Pancreas (tissue), 10 donors: ENCODE measurements at regions not wholly inside any gene's neighbourhood (a gene's known extent, or its start where the extent isn't known, plus 50 kb on each side); places are given as distances from the start of the nearest gene placed in this dataset.

ENCODE experiments used
- ATAC-seq, 4 donors: fragments of 200-7000 bp; cut with Tn5 transposase; one replicate each; pipeline versions ENCODE4 v1.8.0 to v1.9.1; 2020; ENCODE audit warnings: mild to moderate bottlenecking in 4 of 4, moderate library complexity in 4 of 4
- DNase-seq, 6 donors: peaks; one replicate each; pipeline ENCODE4 v3.0.0-alpha.2; 2020
- FAIRE-seq: peaks from 2 replicates; lab custom pipeline; 2012; peaks lifted over from hg19 to GRCh38; lab: Jason Lieb, UNC
- H3K27ac ChIP-seq, 4 donors: fragments of 200-600 bp; sonication (generic); 1 replicate in 3 of 4; 2 replicates in 1 of 4; pipeline versions ENCODE4 v1.5.0 to v1.8.0; 2020
- H3K27me3 ChIP-seq, 4 donors: fragments of 200-600 bp; one replicate each; pipeline ENCODE4 v1.8.0; 2021
- H3K36me3 ChIP-seq, 3 donors: fragments of 200-600 bp; sonication (generic) in 1 of 3; one replicate each; pipeline versions ENCODE4 v1.5.0 to v1.8.0; 2020 to 2021
- H3K4me1 ChIP-seq, 3 donors: fragments of 200-600 bp; one replicate each; pipeline ENCODE4 v1.8.0; 2021
- H3K4me3 ChIP-seq, 4 donors: fragments of 200-600 bp; sonication (generic) in 2 of 4; one replicate each; pipeline versions ENCODE4 v1.5.0 to v1.8.0; 2020 to 2021
- H3K9me3 ChIP-seq, 4 donors: fragments of 200-600 bp; one replicate each; pipeline ENCODE4 v1.8.0; 2021
- WGBS, 2 donors: extraction: QIAGEN DNeasy Blood & Tissue Kit; methylation state at CpG; one replicate each; pipeline ENCODE4 v1.1.7; 2013; 5-methylcytosine and 5-hydroxymethylcytosine counted together
- intact Hi-C, 3 donors: fragments of 100-400 bp; cut with DNase I; formaldehyde crosslinking; loops; one replicate each; pipeline versions ENCODE4 v1.11.1 to v1.14.2; 2022
- TF ChIP-seq, protein P1 (sequence below), 4 donors: fragments of 200-600 bp; sonication (generic) in 3 of 4; IDR thresholded peaks; one replicate each; pipeline versions ENCODE4 v1.5.0 to v1.8.0; 2021; ENCODE audit warnings: antibody characterized with exemption in 4 of 4
- donor health status: healthy with polysubstance abuse.
- donor health status: DM: no; HTN: no; CAD: no; lungs with moderate emphysema.
- donor health status: DM: no; HTN: no; CAD: no.
- donor health status: control.
- donor health status: control.
- donor health status: Bipolar disorder and iron deficiency.
- donor health status: DM: yes; HTN: yes; CAD: no.
- donor health status: DM: no; HTN: no; CAD: no.
- donor health status: DM: no; HTN: no; CAD: no.
- donor health status: DM: yes; HTN: yes; CAD: no.

DNA sequence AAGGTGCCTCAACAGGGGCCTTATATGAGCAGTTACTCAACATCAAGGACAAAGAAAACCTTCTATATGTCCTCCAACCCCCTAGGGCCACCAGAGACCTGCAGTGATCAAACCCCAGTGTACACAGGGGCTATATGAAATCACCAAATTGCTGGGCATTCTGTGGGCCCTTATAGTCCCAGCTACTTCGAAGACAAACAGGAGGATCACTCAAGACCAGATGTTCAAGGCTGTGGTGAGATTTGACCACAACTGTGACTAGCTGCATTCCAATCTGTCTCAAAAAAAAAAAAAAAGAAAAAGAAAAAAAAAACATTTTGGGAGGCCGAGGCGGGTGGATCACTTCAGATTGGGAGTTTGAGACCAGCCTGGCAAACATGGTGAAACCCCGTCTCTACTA lies 51.0 kb upstream of the PRB2 start:
- TF ChIP-seq, protein P1, sequence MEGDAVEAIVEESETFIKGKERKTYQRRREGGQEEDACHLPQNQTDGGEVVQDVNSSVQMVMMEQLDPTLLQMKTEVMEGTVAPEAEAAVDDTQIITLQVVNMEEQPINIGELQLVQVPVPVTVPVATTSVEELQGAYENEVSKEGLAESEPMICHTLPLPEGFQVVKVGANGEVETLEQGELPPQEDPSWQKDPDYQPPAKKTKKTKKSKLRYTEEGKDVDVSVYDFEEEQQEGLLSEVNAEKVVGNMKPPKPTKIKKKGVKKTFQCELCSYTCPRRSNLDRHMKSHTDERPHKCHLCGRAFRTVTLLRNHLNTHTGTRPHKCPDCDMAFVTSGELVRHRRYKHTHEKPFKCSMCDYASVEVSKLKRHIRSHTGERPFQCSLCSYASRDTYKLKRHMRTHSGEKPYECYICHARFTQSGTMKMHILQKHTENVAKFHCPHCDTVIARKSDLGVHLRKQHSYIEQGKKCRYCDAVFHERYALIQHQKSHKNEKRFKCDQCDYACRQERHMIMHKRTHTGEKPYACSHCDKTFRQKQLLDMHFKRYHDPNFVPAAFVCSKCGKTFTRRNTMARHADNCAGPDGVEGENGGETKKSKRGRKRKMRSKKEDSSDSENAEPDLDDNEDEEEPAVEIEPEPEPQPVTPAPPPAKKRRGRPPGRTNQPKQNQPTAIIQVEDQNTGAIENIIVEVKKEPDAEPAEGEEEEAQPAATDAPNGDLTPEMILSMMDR (IDR thresholded peaks at IDR 0.05), result no peak
- Histone ChIP-seq H3K27ac (no peak overlapping the region), H3K27me3 (no peaks in the 10 kb centered on the region), H3K9me3 (no peaks in the 10 kb centered on the region), H3K4me1 (no peaks in the 10 kb centered on the region), H3K4me3 (no peak overlapping the region), H3K36me3 (no peaks in the 10 kb centered on the region)
- FAIRE-seq (no peak), DNase-seq (no peak), ATAC-seq (no peak)
- WGBS, 2 donors, result 84 to 94% methylated on average over 4 of the region's 4 CpGs
- intact Hi-C loops, result no loop called here

DNA sequence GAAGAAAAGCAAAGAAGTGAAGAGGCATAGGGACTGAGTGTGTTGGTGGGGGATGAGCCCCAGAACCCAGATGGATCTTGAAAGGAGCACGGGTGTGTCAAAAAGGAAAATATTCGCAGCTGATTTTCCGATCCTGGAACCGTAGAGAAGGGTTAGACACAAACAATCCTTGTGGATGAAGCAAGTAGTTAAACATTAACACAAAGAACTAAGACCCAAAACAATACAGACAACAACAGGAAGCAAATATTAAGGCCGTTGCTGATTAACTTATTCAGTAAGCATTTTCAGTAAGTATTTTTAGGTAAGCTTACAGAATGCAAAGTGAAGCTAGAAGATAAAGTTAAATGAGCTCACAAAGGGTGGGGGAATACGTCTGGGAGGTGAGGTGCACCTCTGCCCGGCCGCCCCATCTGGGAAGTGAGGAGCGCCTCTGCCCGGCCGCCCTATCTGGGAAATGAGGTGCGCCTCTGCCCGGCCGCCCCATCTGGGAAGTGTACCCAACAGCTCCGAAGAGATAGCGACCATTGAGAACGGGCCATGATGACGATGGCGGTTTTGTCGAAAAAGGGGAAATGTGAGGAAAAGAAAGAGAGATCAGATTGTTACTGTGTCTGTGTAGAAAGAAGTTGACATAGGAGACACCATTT lies 62.8 kb upstream of the PRB2 start:
- intact Hi-C loops, result no loop called here
- Histone ChIP-seq H3K9me3 (no peaks in the 10 kb centered on the region), H3K4me3 (no peak overlapping the region), H3K4me1 (no peaks in the 10 kb centered on the region), H3K27ac (no peak overlapping the region), H3K36me3 (no peaks in the 10 kb centered on the region), H3K27me3 (no peaks in the 10 kb centered on the region)
- DNase-seq, result no peak
- FAIRE-seq, result no peak
- 81 to 82% methylated on average over 18 to 20 of the region's 20 CpGs for WGBS, 2 donors
- no peak for ATAC-seq
- TF ChIP-seq, protein P1 (IDR thresholded peaks at IDR 0.05), result no peak

DNA sequence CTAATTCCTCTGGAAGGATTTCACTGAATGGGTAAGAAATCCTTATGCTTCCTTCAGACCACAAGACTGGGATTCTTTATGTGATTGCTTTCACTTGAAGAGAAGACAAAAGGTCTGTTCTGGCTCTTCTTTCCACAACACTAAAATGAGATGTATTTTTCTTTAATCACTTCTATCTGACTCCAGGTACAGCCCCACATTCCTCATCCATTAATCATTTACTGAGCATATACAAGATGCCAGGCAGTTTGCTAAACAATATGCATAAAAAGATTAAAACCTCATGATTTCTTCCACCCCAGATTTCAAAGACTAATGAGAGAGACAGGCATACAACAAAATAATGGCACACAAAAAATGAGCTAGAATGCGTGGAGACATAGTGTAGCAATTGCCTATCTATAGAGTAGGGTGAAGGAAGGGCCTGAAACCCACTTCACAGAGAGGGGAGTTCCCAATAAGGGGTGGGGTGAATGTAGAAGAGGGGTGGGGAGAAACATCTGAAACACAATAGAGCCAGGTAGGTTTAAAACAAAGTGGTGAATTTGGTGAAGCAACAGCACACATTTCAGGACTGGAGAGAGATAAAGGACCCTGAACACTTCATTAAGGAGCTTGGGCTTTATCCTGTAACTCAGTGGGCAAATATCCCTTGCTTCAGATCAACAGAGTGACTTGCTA lies 65.1 kb upstream of the PRB2 start:
- Histone ChIP-seq H3K27ac (no peak overlapping the region), H3K36me3 (no peaks in the 10 kb centered on the region), H3K27me3 (no peaks in the 10 kb centered on the region), H3K4me3 (no peak overlapping the region), H3K4me1 (no peaks in the 10 kb centered on the region), H3K9me3 (no peaks in the 10 kb centered on the region)
- WGBS, 2 donors, result 71 to 79% methylated on average over 1 of the region's 1 CpG
- intact Hi-C loops, result no loop called here
- FAIRE-seq, result no peak
- no peak for DNase-seq
- TF ChIP-seq, protein P1 (IDR thresholded peaks at IDR 0.05), result no peak
- no peak for ATAC-seq

DNA sequence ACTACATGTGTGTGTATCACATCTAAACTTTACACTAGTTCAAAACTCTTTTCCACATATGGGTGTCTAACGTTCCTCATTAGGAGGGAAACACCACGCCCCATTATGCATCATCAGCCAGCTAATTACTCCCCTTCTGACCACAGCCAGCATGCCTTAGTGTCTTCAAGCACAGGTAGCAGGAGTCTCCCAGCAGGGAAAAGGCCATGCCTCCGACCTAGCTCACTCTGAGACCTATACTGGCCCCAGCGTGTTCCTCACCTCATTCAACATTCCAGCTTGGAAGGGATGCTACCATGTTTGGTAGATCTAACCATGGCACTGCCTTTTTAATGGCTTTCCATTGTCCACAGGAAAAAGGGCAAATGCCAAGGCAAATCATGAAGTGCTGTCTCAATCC lies 66.1 kb upstream of the PRB2 start:
- intact Hi-C loops, result no loop called here
- TF ChIP-seq, protein P1 (IDR thresholded peaks at IDR 0.05), result no peak
- FAIRE-seq (no peak), DNase-seq (no peak), ATAC-seq (no peak)
- H3K4me3 ChIP-seq, result no peak overlapping the region
- H3K4me1 ChIP-seq, result no peaks in the 10 kb centered on the region
- H3K9me3 ChIP-seq, result no peaks in the 10 kb centered on the region
- H3K27ac ChIP-seq, result no peak overlapping the region
- no peaks in the 10 kb centered on the region for H3K27me3 ChIP-seq
- WGBS, 2 donors, result 67 to 68% methylated on average over 4 of the region's 4 CpGs
- H3K36me3 ChIP-seq, result no peaks in the 10 kb centered on the region

DNA sequence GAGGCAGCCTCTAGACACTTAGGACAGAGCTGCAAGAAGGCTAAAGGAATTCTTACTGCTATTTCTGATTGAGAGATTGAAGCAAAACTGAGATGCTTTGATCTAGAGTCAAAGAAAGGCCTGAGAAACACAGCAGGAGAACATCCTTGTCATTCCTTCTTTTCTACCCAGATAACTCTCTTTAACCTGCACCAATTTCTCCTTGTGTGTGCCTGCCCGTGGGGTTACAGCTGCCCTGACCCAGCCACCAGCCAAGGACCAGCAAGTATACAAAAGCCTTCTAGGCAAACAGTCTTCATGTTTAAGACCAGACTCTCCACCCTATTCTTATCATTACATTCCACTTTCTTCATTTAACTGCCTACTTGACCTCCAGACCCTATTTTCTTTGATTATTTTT lies 81.7 kb upstream of the PRB2 start:
- TF ChIP-seq, protein P1 (IDR thresholded peaks at IDR 0.05), result no peak
- no peaks in the 10 kb centered on the region for H3K9me3 ChIP-seq
- H3K27ac ChIP-seq, result no peak overlapping the region
- whole genome bisulfite sequencing, 2 donors, result 12 to 21% methylated on average over 1 of the region's 1 CpG
- no peaks in the 10 kb centered on the region for H3K27me3 ChIP-seq
- H3K4me1 ChIP-seq, result no peaks in the 10 kb centered on the region
- FAIRE-seq, result no peak
- H3K4me3 ChIP-seq, result no peak overlapping the region
- DNase-seq, result no peak
- H3K36me3 ChIP-seq, result no peaks in the 10 kb centered on the region
- peak in 2 of 4 donors; percentile 41 to 78 for ATAC-seq
- intact Hi-C loops, result no loop called here
